Activated CD8-positive, alpha-beta T cell treated with anti-CD3 and anti-CD28 coated beads for 36 hours (primary cell): ENCODE measurements at regions not wholly inside any gene's neighbourhood (a gene's known extent, or its start where the extent isn't known, plus 50 kb on each side); places are given as distances from the start of the nearest gene placed in this dataset.
"Not testable (repeated sequence)": the region's sequence is repeated elsewhere in the genome, so short reads cannot be mapped to it uniquely, and the experiment has no call there.

Experiments
- ATAC-seq: fragments of 200-7000 bp; cut with Tn5 transposase; one replicate; pipeline ENCODE4 v1.10.0; 2021; ENCODE audit warnings: mild to moderate bottlenecking, moderate library complexity
- CTCF ChIA-PET: fragments of 350-600 bp; sonication (Branson Sonifier 250); formaldehyde crosslinking; loops from one replicate; lab custom pipeline; 2021; ENCODE audit warnings: antibody characterized with exemption; lab: Charles Lee
- POLR2A ChIA-PET: fragments of 350-600 bp; sonication (Branson Sonifier 250); formaldehyde crosslinking; loops from one replicate; lab custom pipeline; 2021; ENCODE audit warnings: antibody characterized with exemption; lab: Charles Lee
- DNase-seq: peaks from one replicate; pipeline ENCODE4 v3.0.0-alpha.2; 2020
- H3K27ac Mint-ChIP-seq: one replicate; pipeline ENCODE4 v1.8.0; 2021; ENCODE audit warnings: mild to moderate bottlenecking, mixed read lengths
- H3K27me3 Mint-ChIP-seq: one replicate; pipeline ENCODE4 v1.8.0; 2021; ENCODE audit warnings: mixed read lengths
- H3K36me3 Mint-ChIP-seq: one replicate; pipeline ENCODE4 v1.8.0; 2021; ENCODE audit warnings: low read depth, mixed read lengths
- H3K4me1 Mint-ChIP-seq: one replicate; pipeline ENCODE4 v1.8.0; 2021; ENCODE audit warnings: low read depth, mixed read lengths
- H3K4me3 Mint-ChIP-seq: one replicate; pipeline ENCODE4 v1.8.0; 2021; ENCODE audit warnings: mild to moderate bottlenecking, moderate library complexity, mixed read lengths
- H3K9me3 Mint-ChIP-seq: one replicate; pipeline ENCODE4 v1.8.0; 2021; ENCODE audit warnings: mixed read lengths
- CTCF ChIP-seq: fragments of 200-600 bp; IDR thresholded peaks from one replicate; pipeline ENCODE4 v1.8.0; 2022; ENCODE audit warnings: antibody characterized with exemption, mild to moderate bottlenecking
- intact Hi-C: fragments of 100-400 bp; cut with micrococcal nuclease; formaldehyde crosslinking; loops from one replicate; pipeline ENCODE4 v1.10.0; 2022

- no peaks in the 10 kb centered on the region for H3K36me3 Mint-ChIP-seq
- intact Hi-C loops, result no loop called here
- no peak for TF ChIP-seq CTCF
- DNase-seq (no peak), ATAC-seq (no peak)
- no peak overlapping the region for H3K27ac Mint-ChIP-seq
- POLR2A ChIA-PET, result no interaction called here
- H3K4me3 Mint-ChIP-seq, result no peak overlapping the region
- H3K9me3 Mint-ChIP-seq, result peaks cover 17% of the 10 kb centered on the region
- H3K27me3 Mint-ChIP-seq, result no peaks in the 10 kb centered on the region
- peaks cover 2% of the 10 kb centered on the region for H3K4me1 Mint-ChIP-seq
- CTCF ChIA-PET, result no interaction called here
Observed at GRCh38 chr13:108070925-108071324, 144.4 kb downstream of the LIG4 start.

- H3K4me1 Mint-ChIP-seq, result peaks cover 2% of the 10 kb centered on the region
- peak; percentile 6 for DNase-seq
- ATAC-seq, result no peak
- CTCF ChIA-PET, result no interaction called here
- H3K4me3 Mint-ChIP-seq, result no peak overlapping the region
- POLR2A ChIA-PET, result no interaction called here
- intact Hi-C loops, result no loop called here
- H3K27ac Mint-ChIP-seq, result no peak overlapping the region
- no peak for TF ChIP-seq CTCF
- no peaks in the 10 kb centered on the region for H3K36me3 Mint-ChIP-seq
- H3K9me3 Mint-ChIP-seq, result peaks cover 13% of the 10 kb centered on the region
- no peaks in the 10 kb centered on the region for H3K27me3 Mint-ChIP-seq
Observed at GRCh38 chr13:108070491-108070890, 144.8 kb downstream of the LIG4 start.

- TF ChIP-seq CTCF, result no peak
- Mint-ChIP-seq H3K27ac (peak overlapping the region; percentile 31), H3K4me3 (no peak overlapping the region), H3K4me1 (peaks cover 2% of the 10 kb centered on the region), H3K36me3 (no peaks in the 10 kb centered on the region), H3K27me3 (no peaks in the 10 kb centered on the region), H3K9me3 (peaks cover 13% of the 10 kb centered on the region)
- ChIA-PET CTCF (no interaction called here), POLR2A (no interaction called here)
- DNase-seq (no peak), ATAC-seq (no peak)
- intact Hi-C loops, result no loop called here
Observed at GRCh38 chr13:108069521-108070210, 145.7 kb downstream of the LIG4 start.

GRCh38 chr13:108064372-108064771 is 151.0 kb downstream of the LIG4 start:
- intact Hi-C loops, DNase-seq, H3K36me3 Mint-ChIP-seq, H3K27ac Mint-ChIP-seq, H3K4me1 Mint-ChIP-seq, H3K27me3 Mint-ChIP-seq, H3K4me3 Mint-ChIP-seq, CTCF ChIA-PET, POLR2A ChIA-PET, ATAC-seq: not testable (repeated sequence)
- peaks cover 16% of the 10 kb centered on the region for H3K9me3 Mint-ChIP-seq

GRCh38 chr13:108060111-108060510 is 155.2 kb downstream of the LIG4 start:
- Mint-ChIP-seq H3K27me3 (no peaks in the 10 kb centered on the region), H3K36me3 (no peaks in the 10 kb centered on the region), H3K27ac (no peak overlapping the region), H3K4me1 (no peaks in the 10 kb centered on the region), H3K4me3 (no peak overlapping the region), H3K9me3 (peaks cover 6% of the 10 kb centered on the region)
- ChIA-PET POLR2A (no interaction called here), CTCF (no interaction called here)
- DNase-seq (no peak), ATAC-seq (no peak)
- TF ChIP-seq CTCF, result no peak
- intact Hi-C loops, result no loop called here
